ENCODE measurements at regions not wholly inside any gene's neighbourhood (a gene's known extent, or its start where the extent isn't known, plus 50 kb on each side); places are given as distances from the start of the nearest gene placed in this dataset.
"Not testable (repeated sequence)": the region's sequence is repeated elsewhere in the genome, so short reads cannot be mapped to it uniquely, and the experiment has no call there.

DNA sequence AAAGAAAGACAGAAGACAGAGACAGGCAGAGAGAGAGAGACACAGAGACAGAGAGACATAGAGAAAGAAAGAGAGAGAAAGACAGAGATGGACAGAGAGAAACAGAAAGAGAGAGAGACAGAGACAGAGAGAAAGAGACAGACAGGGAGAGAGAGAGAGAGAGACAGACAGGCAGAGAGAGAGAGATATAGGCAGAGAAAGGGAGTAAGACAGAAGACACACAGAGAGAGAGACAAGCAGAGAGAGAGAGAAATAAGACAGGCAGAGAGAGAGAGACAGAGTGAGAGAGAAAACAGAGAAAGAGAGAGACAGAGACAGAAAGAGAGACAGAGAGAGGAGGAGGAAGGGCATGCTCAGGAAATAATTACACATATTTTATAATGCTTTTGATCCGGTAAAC is 758.3 kb upstream of the DEFB115 start:
- H3K36me3 ChIP-seq: no peaks in the 10 kb centered on the region
- no peak overlapping the region for H3K4me3 ChIP-seq
- H3K9me3 ChIP-seq: no peaks in the 10 kb centered on the region
- H3K4me1 ChIP-seq: peaks cover 6% of the 10 kb centered on the region
- H3K27me3 ChIP-seq: peaks cover 15% of the 10 kb centered on the region
- TF ChIP-seq POLR2A (IDR thresholded peaks at IDR 0.05): no peak
- no peak for TF ChIP-seq EP300 (IDR thresholded peaks at IDR 0.05)
- no peak for TF ChIP-seq CTCF (IDR thresholded peaks at IDR 0.05)
- no peak for TF ChIP-seq POLR2AphosphoS5 (IDR thresholded peaks at IDR 0.05)
- 51% methylated on average over 1 of the region's 1 CpG for WGBS
- no peak for DNase-seq (ENCODE audit: low spot score in 2 of 2)
- no peak overlapping the region for H3K27ac ChIP-seq

DNA sequence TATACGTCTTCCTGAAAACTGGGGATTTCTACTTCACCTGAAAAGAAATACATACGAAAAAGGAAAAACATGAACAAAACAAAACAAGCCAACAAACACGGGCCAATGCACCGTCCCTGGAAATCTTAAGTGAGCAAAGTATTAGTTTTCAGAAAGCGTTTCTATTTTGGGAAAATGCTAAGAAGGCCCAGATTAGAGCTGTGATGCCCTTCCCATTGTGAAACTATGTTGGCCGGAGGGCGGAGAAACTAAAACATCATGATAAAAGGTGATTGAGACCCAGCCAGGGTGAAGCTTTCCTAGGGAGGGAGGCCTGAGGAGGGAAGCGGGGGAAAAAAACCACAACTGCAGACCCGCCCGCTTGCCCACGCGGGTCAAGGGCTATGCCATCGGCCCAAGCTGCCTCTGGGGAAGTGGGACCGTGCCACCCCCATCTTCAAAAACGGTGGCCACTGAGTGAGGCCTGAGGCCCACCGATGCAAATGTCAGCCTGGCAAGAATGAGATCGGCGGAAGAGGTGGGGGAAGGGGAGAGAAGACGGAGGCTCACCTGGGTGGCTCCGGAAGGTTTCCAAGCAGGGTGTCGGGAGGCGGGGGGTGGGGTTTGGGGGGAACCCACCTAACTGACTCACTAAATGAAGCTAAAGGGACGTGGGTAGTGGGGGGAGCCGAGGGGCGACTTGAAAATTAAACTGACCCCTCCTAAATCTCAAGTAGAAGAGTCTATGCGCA is 757.6 kb upstream of the DEFB115 start:
- WGBS: 29% methylated on average over 26 of the region's 26 CpGs
- DNase-seq (ENCODE audit: low spot score in 2 of 2); H3K27ac ChIP-seq; H3K36me3 ChIP-seq; H3K9me3 ChIP-seq; H3K4me1 ChIP-seq: not testable (repeated sequence)
- Histone ChIP-seq H3K4me3 (peak overlapping the region; percentile 2), H3K27me3 (peaks cover 15% of the 10 kb centered on the region)

- not testable (repeated sequence) for H3K9me3 ChIP-seq; H3K4me1 ChIP-seq; H3K36me3 ChIP-seq; H3K27ac ChIP-seq; DNase-seq (ENCODE audit: low spot score in 2 of 2)
- WGBS: 22% methylated on average over 11 of the region's 11 CpGs
- peak overlapping the region; percentile 2 for H3K4me3 ChIP-seq
- TF ChIP-seq CTCF (IDR thresholded peaks at IDR 0.05): peak in 1 of 2 donors; percentile 21
- H3K27me3 ChIP-seq: peaks cover 15% of the 10 kb centered on the region
Measured at GRCh38 chr20:30500447-30500820, 757.0 kb upstream of the DEFB115 start.

DNA sequence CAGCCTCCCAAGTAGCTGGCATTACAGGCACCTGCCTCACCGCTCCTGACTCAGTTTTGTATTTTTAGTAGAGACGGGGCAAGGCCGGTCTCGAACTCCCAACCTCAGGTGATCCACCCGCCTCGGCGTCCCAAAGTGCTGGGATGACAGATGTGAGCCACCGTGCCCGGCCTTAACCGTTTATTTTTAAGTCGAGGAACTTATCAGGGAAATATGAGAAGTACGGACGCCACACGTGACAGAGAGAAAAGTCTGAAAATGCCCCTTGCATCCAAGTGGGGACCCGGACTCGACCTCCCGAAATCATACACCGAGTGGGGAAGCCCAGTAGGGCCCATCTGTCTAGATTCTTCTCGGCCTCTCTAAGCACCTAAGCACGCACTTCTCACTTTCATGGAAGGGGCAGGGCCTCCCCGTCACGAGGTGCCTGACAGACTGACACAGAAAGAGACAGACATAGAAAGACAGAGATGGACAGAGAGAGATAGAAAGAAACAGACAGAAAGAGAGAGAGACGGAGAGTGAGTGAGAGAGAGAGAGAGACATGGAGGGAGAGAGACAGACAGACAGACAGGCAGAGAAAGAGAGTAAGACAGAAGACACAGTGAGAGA is 756.5 kb upstream of the DEFB115 start:
- Histone ChIP-seq H3K36me3 (no peaks in the 10 kb centered on the region), H3K4me1 (peaks cover 6% of the 10 kb centered on the region), H3K9me3 (no peaks in the 10 kb centered on the region), H3K4me3 (no peak overlapping the region), H3K27ac (no peak overlapping the region), H3K27me3 (peaks cover 15% of the 10 kb centered on the region)
- TF ChIP-seq POLR2AphosphoS5 (IDR thresholded peaks at IDR 0.05) (no peak), CTCF (IDR thresholded peaks at IDR 0.05) (no peak), POLR2A (IDR thresholded peaks at IDR 0.05) (no peak), EP300 (IDR thresholded peaks at IDR 0.05) (no peak)
- WGBS: 84% methylated on average over 23 of the region's 23 CpGs
- DNase-seq (ENCODE audit: low spot score in 2 of 2): no peak

DNA sequence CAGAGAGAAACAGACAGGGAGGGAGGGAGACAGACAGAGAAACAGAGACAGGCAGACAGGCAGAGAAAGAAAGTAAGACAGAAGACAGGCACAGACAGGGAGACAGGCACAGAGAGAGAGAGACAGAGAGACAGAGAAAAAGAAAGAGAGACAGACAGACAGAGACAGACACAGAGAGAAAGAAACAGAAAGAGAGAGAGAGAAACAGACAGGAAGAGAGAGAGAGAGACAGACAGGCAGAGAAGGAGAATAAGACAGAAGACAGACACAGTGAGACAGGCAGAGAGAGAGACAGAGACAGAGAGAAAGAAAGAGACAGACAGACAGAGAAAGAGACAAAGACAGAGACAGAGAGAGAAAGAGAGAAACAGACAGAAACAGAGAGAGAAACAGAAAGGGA is 754.8 kb upstream of the DEFB115 start:
- Histone ChIP-seq H3K27ac (no peak overlapping the region), H3K36me3 (no peaks in the 10 kb centered on the region), H3K9me3 (no peaks in the 10 kb centered on the region), H3K4me3 (no peak overlapping the region), H3K4me1 (peaks cover 6% of the 10 kb centered on the region), H3K27me3 (peaks cover 15% of the 10 kb centered on the region)
- TF ChIP-seq POLR2A (IDR thresholded peaks at IDR 0.05) (no peak), CTCF (IDR thresholded peaks at IDR 0.05) (no peak), POLR2AphosphoS5 (IDR thresholded peaks at IDR 0.05) (no peak), EP300 (IDR thresholded peaks at IDR 0.05) (no peak)
- no peak for DNase-seq (ENCODE audit: low spot score in 2 of 2)

GRCh38 chr20:30503204-30503603 is 754.3 kb upstream of the DEFB115 start:
- H3K4me1 ChIP-seq; H3K9me3 ChIP-seq; DNase-seq (ENCODE audit: low spot score in 2 of 2); H3K4me3 ChIP-seq; H3K27ac ChIP-seq; H3K36me3 ChIP-seq: not testable (repeated sequence)
- 58% methylated on average over 1 of the region's 1 CpG for WGBS
- peaks cover 15% of the 10 kb centered on the region for H3K27me3 ChIP-seq
